SJCRH30 (cell line): ENCODE measurements at regions not wholly inside any gene's neighbourhood (a gene's known extent, or its start where the extent isn't known, plus 50 kb on each side); places are given as distances from the start of the nearest gene placed in this dataset.
"Not testable (repeated sequence)": the region's sequence is repeated elsewhere in the genome, so short reads cannot be mapped to it uniquely, and the experiment has no call there.

ENCODE experiments used
- DNase-seq, 2 experiments: peaks; one replicate each; pipeline ENCODE4 v3.0.0-alpha.2; 2015 to 2020
- H3K27ac ChIP-seq: fragments of 250-450 bp; sonication (Bioruptor Pico); 2 replicates; pipeline ENCODE4 v1.5.1; 2020; ENCODE audit warnings: mild to moderate bottlenecking, moderate library complexity
- H3K27me3 ChIP-seq: fragments of 250-450 bp; sonication (Bioruptor Pico); 2 replicates; pipeline ENCODE4 v1.5.1; 2020; ENCODE audit warnings: mild to moderate bottlenecking, moderate library complexity
- H3K36me3 ChIP-seq: fragments of 250-450 bp; sonication (Bioruptor Pico); 2 replicates; pipeline ENCODE4 v1.5.1; 2020; ENCODE audit warnings: mild to moderate bottlenecking, moderate library complexity
- H3K4me1 ChIP-seq: fragments of 250-450 bp; sonication (Bioruptor Pico); 2 replicates; pipeline ENCODE4 v1.5.1; 2020; ENCODE audit warnings: mild to moderate bottlenecking, moderate library complexity
- H3K4me3 ChIP-seq: fragments of 250-450 bp; sonication (Bioruptor Pico); 2 replicates; pipeline ENCODE4 v1.5.1; 2020; ENCODE audit warnings: mild to moderate bottlenecking, moderate library complexity
- H3K9me3 ChIP-seq: fragments of 250-450 bp; sonication (Bioruptor Pico); replicated peaks from 2 replicates; pipeline ENCODE4 v1.5.1; 2020; ENCODE audit warnings: mild to moderate bottlenecking, moderate library complexity

DNA sequence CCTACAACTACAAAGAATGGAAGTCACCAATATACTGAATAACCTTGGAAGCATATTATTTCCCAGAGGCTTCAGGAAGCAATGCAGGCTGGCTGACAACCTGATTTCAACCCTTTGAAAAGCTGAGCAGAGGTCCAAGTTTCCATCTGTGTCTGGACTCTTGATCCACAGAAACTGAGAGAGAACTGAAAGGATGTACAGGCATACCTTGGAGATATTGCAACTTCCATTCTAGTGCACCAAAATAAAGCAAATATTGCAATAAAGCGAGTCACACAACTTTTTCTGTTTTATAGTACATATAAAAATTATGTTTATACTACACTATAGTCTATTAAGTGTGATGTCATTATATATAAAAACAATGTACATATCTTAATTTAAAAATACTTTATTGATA lies 85.3 kb downstream of the TYW3 start:
- Histone ChIP-seq H3K36me3 (no peaks in the 10 kb centered on the region), H3K9me3 (no peaks in the 10 kb centered on the region), H3K27ac (no peak overlapping the region), H3K4me3 (no peak overlapping the region), H3K4me1 (no peaks in the 10 kb centered on the region), H3K27me3 (no peaks in the 10 kb centered on the region)
- DNase-seq: no peak

DNA sequence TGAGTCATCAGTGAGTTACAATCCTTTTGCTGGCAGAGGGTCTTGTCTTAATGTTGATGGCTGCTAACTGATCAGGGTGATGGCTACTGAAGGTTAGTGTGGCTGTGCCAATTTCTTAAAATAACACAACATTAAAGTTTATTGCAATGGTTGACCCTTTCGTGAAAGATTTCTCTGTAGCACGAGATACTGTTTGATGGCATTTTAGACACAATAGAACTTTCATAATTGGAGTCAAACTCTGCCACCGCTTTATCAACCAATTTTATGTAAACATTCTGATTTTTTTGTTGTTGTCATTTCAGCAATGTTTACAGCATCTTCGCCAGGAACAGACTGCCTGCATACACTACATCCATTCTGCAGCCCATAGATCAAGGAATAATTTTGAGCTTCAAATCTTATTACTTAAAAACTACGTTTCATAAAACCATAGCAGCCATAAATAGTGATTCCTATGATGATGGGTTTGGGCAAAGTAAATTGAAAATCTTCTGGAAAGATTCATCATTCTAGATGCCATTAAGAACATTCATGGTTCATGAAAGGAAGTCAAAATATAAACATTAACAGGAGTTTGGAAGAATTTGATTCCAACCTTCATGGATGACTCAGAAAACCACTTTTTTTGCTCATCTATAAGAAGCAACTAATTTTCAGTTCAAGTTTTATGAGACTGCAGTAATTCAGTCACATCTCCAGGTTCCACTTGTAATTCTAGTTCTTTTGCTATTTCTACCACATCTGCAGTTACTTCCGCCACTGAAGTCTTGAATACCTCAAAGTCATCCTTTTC lies 85.9 kb downstream of the TYW3 start:
- Histone ChIP-seq H3K36me3 (no peaks in the 10 kb centered on the region), H3K4me3 (no peak overlapping the region), H3K27ac (no peak overlapping the region), H3K27me3 (no peaks in the 10 kb centered on the region), H3K9me3 (no peaks in the 10 kb centered on the region), H3K4me1 (no peaks in the 10 kb centered on the region)
- no peak for DNase-seq

DNA sequence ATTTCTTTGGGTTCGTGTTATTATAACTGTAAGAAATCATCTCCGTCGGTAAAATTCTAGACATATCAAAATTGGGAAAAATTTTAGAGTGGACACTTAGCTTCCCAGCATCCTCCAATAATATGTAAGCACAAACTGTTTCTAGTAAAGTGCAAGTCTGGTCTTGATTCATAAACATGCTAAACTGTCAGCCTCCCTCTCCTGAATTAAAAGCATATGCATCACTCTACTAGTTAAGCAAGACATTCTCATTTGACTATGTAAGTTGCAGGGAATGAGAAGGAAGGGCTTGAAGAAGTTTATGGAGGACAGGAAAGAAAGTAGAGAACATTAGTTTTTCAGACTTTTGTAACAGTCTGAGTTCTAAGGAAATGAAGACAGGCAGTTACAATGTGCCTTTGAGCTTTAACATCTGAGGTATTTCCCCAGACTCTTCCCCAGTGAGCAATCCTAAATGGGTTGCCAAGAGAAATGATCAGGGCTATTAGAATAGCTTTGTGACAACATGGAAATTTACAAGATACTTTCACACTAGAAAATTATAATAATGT lies 90.0 kb downstream of the TYW3 start:
- DNase-seq: no peak
- no peaks in the 10 kb centered on the region for H3K36me3 ChIP-seq
- H3K4me1 ChIP-seq: no peaks in the 10 kb centered on the region
- H3K27me3 ChIP-seq: no peaks in the 10 kb centered on the region
- H3K9me3 ChIP-seq: no peaks in the 10 kb centered on the region
- H3K4me3 ChIP-seq: no peak overlapping the region
- H3K27ac ChIP-seq: no peak overlapping the region

DNA sequence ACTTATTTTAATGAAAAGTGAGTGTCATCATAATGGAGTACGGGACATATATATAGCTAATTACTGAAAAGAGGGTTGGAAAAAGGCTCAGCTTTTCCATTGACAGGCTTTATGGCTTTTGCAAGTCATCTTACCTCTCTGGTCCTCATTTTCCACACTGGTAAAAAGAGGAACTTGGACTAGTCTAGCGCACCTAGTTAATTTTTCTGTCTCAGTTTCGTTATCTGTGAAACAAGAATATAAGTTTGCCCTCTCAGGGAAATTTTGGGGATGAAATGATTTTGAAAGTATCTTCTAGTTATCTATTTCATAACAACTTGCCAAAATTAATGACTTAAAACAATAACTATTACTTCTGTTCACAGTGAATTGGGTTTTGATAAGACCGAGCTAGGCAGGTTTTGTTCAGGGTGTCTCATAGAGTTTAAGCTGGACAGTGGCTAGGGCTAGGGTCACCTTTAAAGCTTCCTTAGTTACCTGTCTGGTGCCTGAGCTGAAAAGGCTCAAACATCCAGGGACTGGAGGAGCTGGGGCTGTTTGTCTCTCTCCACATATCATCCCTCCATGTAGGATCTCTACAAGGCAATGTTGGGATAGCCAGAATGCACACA lies 91.7 kb downstream of the TYW3 start:
- no peak for DNase-seq
- H3K9me3 ChIP-seq: no peaks in the 10 kb centered on the region

DNA sequence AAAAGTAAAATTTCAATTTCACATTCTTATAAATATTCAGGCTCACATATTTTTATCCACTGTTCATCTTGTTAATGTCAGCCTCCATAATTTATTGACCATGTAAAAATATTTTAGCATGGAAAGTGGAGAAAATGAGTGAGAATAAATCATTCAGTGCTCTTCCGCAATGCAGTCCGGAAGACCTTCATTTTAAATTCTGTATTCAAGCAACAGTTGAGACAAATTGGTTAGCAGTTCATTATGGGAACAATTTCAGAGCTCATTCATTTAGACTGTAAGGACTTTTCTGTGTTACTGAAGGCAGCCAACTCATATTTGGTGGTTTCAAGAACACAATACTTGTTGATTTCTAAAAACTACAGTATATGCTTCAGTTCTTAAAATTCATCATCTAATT lies 97.8 kb downstream of the TYW3 start:
- H3K36me3 ChIP-seq: no peaks in the 10 kb centered on the region
- no peaks in the 10 kb centered on the region for H3K9me3 ChIP-seq
- no peak for DNase-seq
- H3K27ac ChIP-seq: no peak overlapping the region
- H3K27me3 ChIP-seq: no peaks in the 10 kb centered on the region
- no peaks in the 10 kb centered on the region for H3K4me1 ChIP-seq
- no peak overlapping the region for H3K4me3 ChIP-seq

More for the DNA sequence above, 91.7 kb downstream of the TYW3 start:
- Histone ChIP-seq H3K36me3 (no peaks in the 10 kb centered on the region), H3K27ac (no peak overlapping the region), H3K4me3 (no peak overlapping the region), H3K4me1 (no peaks in the 10 kb centered on the region), H3K27me3 (no peaks in the 10 kb centered on the region)

DNA sequence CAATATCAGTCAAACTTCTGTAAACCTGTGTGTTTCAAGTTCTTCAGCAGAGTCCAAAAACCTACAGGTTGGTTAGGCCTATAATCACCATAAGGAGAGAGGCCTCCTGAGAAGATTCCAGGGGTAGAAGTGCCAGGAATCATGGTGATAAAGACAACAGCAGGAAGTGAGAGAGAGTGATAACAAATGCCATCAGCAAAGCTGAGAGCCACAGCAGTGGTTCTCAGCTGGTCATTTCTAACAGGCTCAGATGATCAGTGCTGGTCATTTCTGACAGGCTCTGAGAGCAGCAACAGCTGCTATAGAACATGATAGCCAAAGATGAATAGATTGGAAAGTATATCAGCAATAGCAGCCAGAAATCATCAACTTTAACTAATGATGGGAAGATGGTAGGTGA lies 101.3 kb downstream of the TYW3 start:
- H3K4me1 ChIP-seq: no peaks in the 10 kb centered on the region
- no peaks in the 10 kb centered on the region for H3K27me3 ChIP-seq
- no peak overlapping the region for H3K4me3 ChIP-seq
- DNase-seq: no peak
- no peaks in the 10 kb centered on the region for H3K36me3 ChIP-seq
- no peaks in the 10 kb centered on the region for H3K9me3 ChIP-seq
- H3K27ac ChIP-seq: no peak overlapping the region

DNA sequence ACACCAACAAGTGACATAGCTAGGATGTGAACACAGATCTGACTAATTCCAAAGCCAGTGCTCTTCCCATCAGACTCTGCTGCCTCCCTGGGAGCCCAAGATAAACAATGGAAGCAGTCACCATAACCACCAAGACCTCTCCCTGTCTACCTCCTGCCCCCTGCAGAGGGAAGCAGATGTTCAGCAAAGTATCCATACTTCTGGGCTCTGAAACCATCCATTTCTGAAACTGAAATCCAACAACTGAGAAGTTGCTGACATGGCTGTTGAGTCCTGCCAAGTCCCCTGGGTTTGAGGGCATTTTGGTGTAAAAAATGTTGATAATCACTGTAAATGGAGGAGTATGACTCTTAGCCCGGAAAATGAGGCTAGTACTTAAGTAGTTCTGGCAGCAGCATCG lies 102.1 kb downstream of the TYW3 start:
- peak in 1 of 2 experiments; percentile 23 for DNase-seq
- H3K9me3 ChIP-seq: no peaks in the 10 kb centered on the region

DNA sequence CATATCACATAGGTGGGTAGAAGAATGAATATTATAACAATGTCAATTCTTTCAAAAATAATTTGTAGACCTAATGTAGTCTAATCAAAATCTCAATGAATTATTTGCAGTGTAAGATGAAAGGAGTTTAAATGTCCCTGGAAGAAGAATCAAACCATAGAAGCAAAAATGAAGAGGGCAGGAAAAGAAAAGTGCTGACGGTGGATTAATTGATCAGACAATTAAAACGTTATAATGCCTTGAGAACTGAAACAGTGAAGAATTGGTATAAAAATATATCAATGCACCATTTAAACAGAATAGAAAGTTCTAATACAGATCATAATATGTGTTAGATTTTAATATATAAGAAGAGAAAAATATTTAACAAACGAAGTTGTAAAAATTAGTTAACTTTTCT lies 109.8 kb downstream of the TYW3 start:
- no peaks in the 10 kb centered on the region for H3K36me3 ChIP-seq
- DNase-seq: no peak
- H3K4me3 ChIP-seq: no peak overlapping the region
- no peaks in the 10 kb centered on the region for H3K9me3 ChIP-seq
- no peak overlapping the region for H3K27ac ChIP-seq
- no peaks in the 10 kb centered on the region for H3K4me1 ChIP-seq
- H3K27me3 ChIP-seq: no peaks in the 10 kb centered on the region

More for the DNA sequence above, 102.1 kb downstream of the TYW3 start:
- Histone ChIP-seq H3K4me1 (no peaks in the 10 kb centered on the region), H3K36me3 (no peaks in the 10 kb centered on the region), H3K4me3 (no peak overlapping the region), H3K27me3 (no peaks in the 10 kb centered on the region), H3K27ac (no peak overlapping the region)

DNA sequence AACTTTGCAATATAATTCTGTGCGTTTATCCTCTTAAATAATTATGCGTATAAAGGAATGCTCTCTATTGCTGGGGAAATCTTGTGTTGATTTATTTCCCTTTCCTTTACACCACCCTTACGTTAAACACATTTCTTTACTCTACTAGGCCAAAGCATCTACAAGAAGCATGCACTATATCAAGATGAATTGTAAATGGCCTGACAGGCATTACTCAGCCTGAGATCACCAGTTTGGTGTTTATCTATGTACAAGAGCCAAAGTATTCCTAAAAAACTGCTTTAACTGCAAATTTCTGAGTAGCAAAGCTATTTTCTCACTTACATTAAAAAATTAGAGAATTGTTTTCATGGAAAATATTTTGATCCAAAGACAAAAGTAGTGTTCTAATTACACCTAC lies 114.8 kb downstream of the TYW3 start:
- Histone ChIP-seq H3K4me1 (no peaks in the 10 kb centered on the region), H3K4me3 (no peak overlapping the region), H3K9me3 (no peaks in the 10 kb centered on the region), H3K27me3 (no peaks in the 10 kb centered on the region), H3K27ac (no peak overlapping the region), H3K36me3 (no peaks in the 10 kb centered on the region)
- DNase-seq: no peak

DNA sequence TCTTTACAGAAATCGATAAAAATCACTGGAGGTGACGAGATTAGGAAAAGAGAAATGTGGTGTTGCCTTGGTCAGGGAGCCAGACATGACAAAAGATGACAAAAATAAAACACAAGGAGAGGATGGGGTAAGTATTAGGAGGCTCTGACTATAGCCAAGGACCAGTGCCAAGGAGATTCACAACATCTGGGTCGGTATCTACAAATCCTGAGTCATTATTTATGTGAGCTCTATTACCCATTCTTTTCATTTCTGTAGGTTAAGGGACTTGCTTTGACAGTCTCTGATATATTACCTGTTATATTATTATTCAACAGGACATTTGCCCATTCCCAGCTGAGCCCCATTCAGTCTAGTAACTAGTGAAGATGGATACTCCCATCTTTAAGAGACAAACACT lies 120.8 kb downstream of the TYW3 start:
- H3K4me3 ChIP-seq: no peak overlapping the region
- no peaks in the 10 kb centered on the region for H3K9me3 ChIP-seq
- H3K27ac ChIP-seq: no peak overlapping the region
- DNase-seq: no peak
- no peaks in the 10 kb centered on the region for H3K36me3 ChIP-seq
- no peaks in the 10 kb centered on the region for H3K27me3 ChIP-seq
- H3K4me1 ChIP-seq: no peaks in the 10 kb centered on the region

DNA sequence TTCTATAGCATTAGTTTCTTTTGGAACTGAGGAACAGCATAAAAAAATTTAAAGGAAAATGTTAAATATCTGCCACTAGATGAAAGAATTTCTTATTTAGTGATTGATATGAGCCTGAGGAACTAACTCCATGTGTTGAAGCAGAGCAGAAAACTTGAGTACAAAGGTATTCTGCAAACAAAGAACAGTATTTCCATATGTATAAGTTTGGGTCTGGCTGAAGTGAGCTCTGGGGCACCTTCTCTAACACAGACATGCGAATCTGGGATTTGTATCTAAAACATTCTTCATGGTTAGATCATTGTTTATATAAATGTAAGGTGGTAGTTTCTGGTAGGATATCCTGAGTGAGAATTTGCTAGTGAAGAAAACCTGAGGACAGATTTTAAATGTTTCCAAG lies 123.2 kb downstream of the TYW3 start:
- no peaks in the 10 kb centered on the region for H3K27me3 ChIP-seq
- H3K27ac ChIP-seq: no peak overlapping the region
- no peaks in the 10 kb centered on the region for H3K9me3 ChIP-seq
- no peak overlapping the region for H3K4me3 ChIP-seq
- no peak for DNase-seq
- no peaks in the 10 kb centered on the region for H3K36me3 ChIP-seq
- H3K4me1 ChIP-seq: no peaks in the 10 kb centered on the region

DNA sequence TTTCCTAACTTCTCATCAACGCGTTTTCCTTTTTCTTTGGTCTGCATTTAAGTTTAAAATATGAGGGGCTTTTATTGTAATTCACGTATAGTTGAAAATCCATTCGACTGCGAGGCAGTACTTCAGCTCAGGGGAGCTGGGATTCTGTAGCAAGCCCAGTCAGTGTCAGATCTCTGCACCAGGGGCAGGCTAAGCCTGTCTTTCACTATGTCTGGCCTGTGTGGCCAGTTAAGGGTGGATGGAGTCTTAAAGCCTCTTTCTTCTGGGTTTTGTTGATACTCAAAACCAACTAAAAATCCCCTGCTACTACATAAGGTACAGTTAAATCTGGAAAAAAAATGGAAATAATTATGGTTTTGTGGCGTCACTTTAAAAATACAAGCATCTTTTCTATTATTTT lies 124.7 kb downstream of the TYW3 start:
- no peaks in the 10 kb centered on the region for H3K4me1 ChIP-seq
- DNase-seq: no peak
- no peak overlapping the region for H3K4me3 ChIP-seq
- no peaks in the 10 kb centered on the region for H3K9me3 ChIP-seq
- H3K27me3 ChIP-seq: no peaks in the 10 kb centered on the region
- no peaks in the 10 kb centered on the region for H3K36me3 ChIP-seq
- H3K27ac ChIP-seq: no peak overlapping the region

DNA sequence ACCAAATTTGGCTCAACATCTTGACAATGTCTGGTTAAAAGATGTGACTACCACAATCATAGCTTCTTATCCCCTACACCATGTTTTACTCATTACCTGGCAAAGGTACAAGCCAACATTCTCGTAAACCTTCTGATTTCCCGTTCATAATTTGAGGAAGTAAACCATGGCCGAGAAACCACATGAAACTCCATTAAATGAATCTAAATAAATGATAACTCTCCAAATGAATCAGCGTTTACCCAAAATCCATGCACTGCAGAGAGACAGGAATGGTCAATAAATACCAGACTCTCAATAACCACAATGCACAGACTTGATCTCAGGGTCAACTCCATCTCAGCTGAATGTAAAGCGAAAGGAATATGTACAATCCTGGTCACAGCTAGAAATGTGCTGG lies 125.2 kb downstream of the TYW3 start:
- DNase-seq: no peak

DNA sequence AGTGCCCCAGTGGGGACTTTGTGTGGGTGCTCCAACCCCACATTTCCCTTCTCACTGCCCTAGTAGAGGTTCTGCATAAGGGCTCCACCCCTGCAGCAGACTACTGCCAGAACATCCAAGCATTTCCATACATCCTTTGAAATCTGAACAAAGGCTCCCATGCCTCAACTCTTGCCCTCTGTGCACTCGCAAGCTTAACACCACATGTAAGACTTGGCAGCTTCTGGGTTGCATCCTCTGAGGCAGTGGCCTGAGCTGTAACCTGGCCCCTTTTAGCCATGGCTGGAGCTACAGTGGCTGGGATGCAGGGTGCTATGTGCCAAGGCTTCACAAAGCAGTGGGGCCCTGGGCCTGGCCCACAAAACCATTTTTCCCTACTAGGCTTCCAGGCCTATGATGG lies 128.9 kb downstream of the TYW3 start:
- no peak for DNase-seq
- H3K9me3 ChIP-seq: no peaks in the 10 kb centered on the region
- H3K27me3 ChIP-seq: no peaks in the 10 kb centered on the region
- no peak overlapping the region for H3K27ac ChIP-seq
- no peaks in the 10 kb centered on the region for H3K36me3 ChIP-seq
- H3K4me3 ChIP-seq: no peak overlapping the region
- no peaks in the 10 kb centered on the region for H3K4me1 ChIP-seq

More for the DNA sequence above, 125.2 kb downstream of the TYW3 start:
- Histone ChIP-seq H3K4me1 (no peaks in the 10 kb centered on the region), H3K27ac (no peak overlapping the region), H3K4me3 (no peak overlapping the region), H3K27me3 (no peaks in the 10 kb centered on the region), H3K36me3 (no peaks in the 10 kb centered on the region), H3K9me3 (no peaks in the 10 kb centered on the region)

DNA sequence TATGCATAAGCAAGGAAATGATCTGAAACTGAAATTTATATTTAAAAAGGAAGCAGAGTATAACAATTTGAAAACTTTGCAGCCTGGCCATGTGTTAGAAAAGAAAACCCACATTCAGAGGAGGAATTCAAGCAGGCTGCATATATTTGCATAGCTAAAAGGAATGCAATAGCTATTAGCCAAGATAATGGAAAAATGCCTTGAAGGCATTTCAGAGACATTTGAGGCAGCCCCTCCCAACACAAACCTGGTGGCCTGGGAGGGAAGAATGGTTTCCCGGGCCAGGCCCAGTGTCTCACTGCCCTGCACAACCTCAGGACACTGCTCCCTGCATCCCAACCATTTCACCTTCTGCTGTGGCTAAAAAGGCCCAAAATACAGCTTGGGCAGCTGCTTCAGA lies 136.8 kb downstream of the TYW3 start:
- Histone ChIP-seq H3K9me3 (no peaks in the 10 kb centered on the region), H3K4me1 (no peaks in the 10 kb centered on the region), H3K27ac (no peak overlapping the region), H3K4me3 (no peak overlapping the region), H3K36me3 (no peaks in the 10 kb centered on the region), H3K27me3 (no peaks in the 10 kb centered on the region)
- no peak for DNase-seq

DNA sequence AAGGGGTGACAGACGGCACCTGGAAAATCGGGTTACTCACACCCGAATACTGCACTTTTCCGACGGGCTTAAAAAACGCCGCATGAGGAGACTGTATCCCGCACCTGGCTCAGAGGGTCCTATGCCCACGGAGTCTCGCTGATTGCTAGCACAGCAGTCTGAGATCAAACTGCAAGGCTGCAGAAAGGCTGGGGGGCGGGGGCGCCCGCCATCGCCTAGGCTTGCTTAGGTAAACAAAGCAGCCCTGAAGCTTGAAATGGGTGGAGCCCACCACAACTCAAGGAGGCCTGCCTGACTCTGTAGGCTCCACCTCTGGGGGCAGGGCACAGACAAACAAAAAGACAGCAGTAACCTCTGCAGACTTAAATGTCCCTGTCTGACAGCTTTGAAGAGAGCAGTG lies 144.4 kb downstream of the TYW3 start:
- not testable (repeated sequence) for H3K27me3 ChIP-seq, DNase-seq, H3K4me1 ChIP-seq, H3K36me3 ChIP-seq, H3K4me3 ChIP-seq, H3K27ac ChIP-seq, H3K9me3 ChIP-seq
